Transverse colon (tissue), 4 donors: ENCODE measurements at regions not wholly inside any gene's neighbourhood (a gene's known extent, or its start where the extent isn't known, plus 50 kb on each side); places are given as distances from the start of the nearest gene placed in this dataset.

ENCODE experiments used
- DNase-seq: peaks from one replicate; pipeline ENCODE4 v3.0.0-alpha.2; 2019
- H3K27ac ChIP-seq, 4 donors: fragments of 200-600 bp; sonication (generic); 2 replicates each; pipeline ENCODE4 v1.5.1; 2016 to 2018; ENCODE audit warnings: inconsistent platforms in 4 of 4
- H3K27me3 ChIP-seq: fragments of 200-600 bp; sonication (generic); 2 replicates; pipeline ENCODE4 v1.5.1; 2017; ENCODE audit warnings: inconsistent platforms
- H3K36me3 ChIP-seq, 4 donors: fragments of 200-600 bp; sonication (generic); 2 replicates each; pipeline ENCODE4 v1.5.1; 2017 to 2019; ENCODE audit warnings: inconsistent platforms in 4 of 4
- H3K4me1 ChIP-seq, 4 donors: fragments of 200-600 bp; sonication (generic); 2 replicates each; pipeline ENCODE4 v1.5.1; 2017 to 2020; ENCODE audit warnings: inconsistent platforms in 4 of 4
- H3K4me3 ChIP-seq, 4 donors: fragments of 200-600 bp; sonication (generic); 1 replicate in 1 of 4; 2 replicates in 3 of 4; pipeline versions ENCODE4 v1.5.1 to v1.6.1; 2017 to 2019; ENCODE audit warnings: inconsistent platforms in 4 of 4
- H3K9me3 ChIP-seq, 2 donors: fragments of 200-600 bp; sonication (generic); 2 replicates each; pipeline ENCODE4 v1.5.1; 2017 to 2019; ENCODE audit warnings: inconsistent platforms in 2 of 2
- EP300 ChIP-seq: sonication (generic); formaldehyde crosslinking; IDR thresholded peaks from one replicate; pipeline ENCODE4 v1.6.1; 2017; ENCODE audit warnings: antibody characterized with exemption, low read depth
- POLR2A ChIP-seq: fragments of 450-650 bp; IDR thresholded peaks from one replicate; pipeline ENCODE4 v1.6.1; 2016; ENCODE audit warnings: antibody characterized with exemption, mild to moderate bottlenecking, moderate library complexity
- POLR2AphosphoS5 ChIP-seq, 3 donors: sonication (generic); formaldehyde crosslinking; IDR thresholded peaks; one replicate each; pipeline ENCODE4 v1.6.1; 2016; ENCODE audit warnings: antibody characterized with exemption in 3 of 3
- WGBS, 2 donors: methylation state at CpG; one replicate each; pipeline ENCODE4 v1.1.5; 2018; ENCODE audit warnings: low coverage in 1 of 2; 5-methylcytosine and 5-hydroxymethylcytosine counted together
- in situ Hi-C, 4 donors: fragments of 200-750 bp; cut with MboI; loops; one replicate each; pipeline versions ENCODE4 v1.15.0 to v1.15.1; 2017; ENCODE audit warnings: low sequenced_read_pairs in 3 of 4, low pct_ligation_motif_present in 1 of 4, low pct_unique_long_range_greater_than_20kb in 1 of 4
- intact Hi-C: fragments of 100-400 bp; cut with DNase I; formaldehyde crosslinking; loops from one replicate; pipeline ENCODE4 v1.15.1; 2023; ENCODE audit warnings: low total_unique reads
- TF ChIP-seq, protein P1 (sequence below), 5 experiments: fragments of 200-600 bp in 3 of 5; fragments of 450-650 bp in 2 of 5; sonication (generic) in 3 of 5; IDR thresholded peaks; 1 replicate in 2 of 5; 2 replicates in 3 of 5; pipeline ENCODE4 v1.5.1; 2016 to 2017; ENCODE audit warnings: antibody characterized with exemption in 5 of 5, inconsistent platforms in 3 of 5, mild to moderate bottlenecking in 2 of 5, moderate library complexity in 1 of 5

GRCh38 chr5:72013766-72014624 is 93.3 kb upstream of the MAP1B start:
- TF ChIP-seq POLR2AphosphoS5 (IDR thresholded peaks at IDR 0.05) (no peak), POLR2A (no peak), EP300 (no peak)
- TF ChIP-seq, protein P1, sequence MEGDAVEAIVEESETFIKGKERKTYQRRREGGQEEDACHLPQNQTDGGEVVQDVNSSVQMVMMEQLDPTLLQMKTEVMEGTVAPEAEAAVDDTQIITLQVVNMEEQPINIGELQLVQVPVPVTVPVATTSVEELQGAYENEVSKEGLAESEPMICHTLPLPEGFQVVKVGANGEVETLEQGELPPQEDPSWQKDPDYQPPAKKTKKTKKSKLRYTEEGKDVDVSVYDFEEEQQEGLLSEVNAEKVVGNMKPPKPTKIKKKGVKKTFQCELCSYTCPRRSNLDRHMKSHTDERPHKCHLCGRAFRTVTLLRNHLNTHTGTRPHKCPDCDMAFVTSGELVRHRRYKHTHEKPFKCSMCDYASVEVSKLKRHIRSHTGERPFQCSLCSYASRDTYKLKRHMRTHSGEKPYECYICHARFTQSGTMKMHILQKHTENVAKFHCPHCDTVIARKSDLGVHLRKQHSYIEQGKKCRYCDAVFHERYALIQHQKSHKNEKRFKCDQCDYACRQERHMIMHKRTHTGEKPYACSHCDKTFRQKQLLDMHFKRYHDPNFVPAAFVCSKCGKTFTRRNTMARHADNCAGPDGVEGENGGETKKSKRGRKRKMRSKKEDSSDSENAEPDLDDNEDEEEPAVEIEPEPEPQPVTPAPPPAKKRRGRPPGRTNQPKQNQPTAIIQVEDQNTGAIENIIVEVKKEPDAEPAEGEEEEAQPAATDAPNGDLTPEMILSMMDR (IDR thresholded peaks at IDR 0.05): no peak
- Histone ChIP-seq H3K4me3 (no peak overlapping the region), H3K27me3 (no peaks in the 10 kb centered on the region), H3K9me3 (no peaks in the 10 kb centered on the region), H3K27ac (no peak overlapping the region), H3K4me1 (no peaks in the 10 kb centered on the region), H3K36me3 (no peaks in the 10 kb centered on the region)
- 53 to 61% methylated on average over 7 to 10 of the region's 10 CpGs for WGBS, 2 donors
- DNase-seq: no peak
- in situ Hi-C loops (loop anchor here in 1 of 4 donors (25.0 kb wide), 1 partner anchor 227 kb away; no protein-coding TSS in a partner anchor), intact Hi-C loops (no loop called here)

DNA sequence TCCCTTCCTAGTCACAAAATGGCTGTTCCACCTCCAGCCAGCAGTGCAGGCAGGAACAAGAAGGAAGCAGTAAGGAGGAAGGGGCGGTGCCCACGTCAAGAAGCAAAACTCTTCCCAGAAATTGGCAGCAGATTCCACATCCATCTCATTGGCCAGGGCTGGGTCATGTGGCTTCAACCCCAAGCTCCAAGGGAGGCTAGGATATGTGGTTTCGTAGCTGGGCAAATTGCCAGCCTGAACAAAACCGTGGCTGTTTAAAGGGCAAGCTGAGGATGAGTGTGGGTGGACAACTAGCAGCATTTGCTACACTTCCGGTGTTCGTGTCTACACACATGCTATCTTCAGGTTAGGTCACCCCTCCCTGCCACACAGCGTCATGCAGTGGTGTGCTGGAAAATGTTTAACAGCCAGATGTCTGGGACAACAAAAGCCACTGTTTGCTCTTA is 92.1 kb upstream of the MAP1B start:
- TF ChIP-seq POLR2A: no peak
- no peak for TF ChIP-seq EP300
- TF ChIP-seq, protein P1 (IDR thresholded peaks at IDR 0.05): no peak
- no peak for TF ChIP-seq POLR2AphosphoS5 (IDR thresholded peaks at IDR 0.05)
- WGBS, 2 donors: 46 to 63% methylated on average over 3 to 7 of the region's 7 CpGs
- Histone ChIP-seq H3K27ac (no peak overlapping the region), H3K36me3 (no peaks in the 10 kb centered on the region), H3K9me3 (no peaks in the 10 kb centered on the region), H3K4me3 (no peak overlapping the region), H3K27me3 (no peaks in the 10 kb centered on the region), H3K4me1 (no peaks in the 10 kb centered on the region)
- in situ Hi-C loops: loop anchor here in 1 of 4 donors (25.0 kb wide), 1 partner anchor 228 kb away; no protein-coding TSS in a partner anchor
- intact Hi-C loops: no loop called here
- no peak for DNase-seq

DNA sequence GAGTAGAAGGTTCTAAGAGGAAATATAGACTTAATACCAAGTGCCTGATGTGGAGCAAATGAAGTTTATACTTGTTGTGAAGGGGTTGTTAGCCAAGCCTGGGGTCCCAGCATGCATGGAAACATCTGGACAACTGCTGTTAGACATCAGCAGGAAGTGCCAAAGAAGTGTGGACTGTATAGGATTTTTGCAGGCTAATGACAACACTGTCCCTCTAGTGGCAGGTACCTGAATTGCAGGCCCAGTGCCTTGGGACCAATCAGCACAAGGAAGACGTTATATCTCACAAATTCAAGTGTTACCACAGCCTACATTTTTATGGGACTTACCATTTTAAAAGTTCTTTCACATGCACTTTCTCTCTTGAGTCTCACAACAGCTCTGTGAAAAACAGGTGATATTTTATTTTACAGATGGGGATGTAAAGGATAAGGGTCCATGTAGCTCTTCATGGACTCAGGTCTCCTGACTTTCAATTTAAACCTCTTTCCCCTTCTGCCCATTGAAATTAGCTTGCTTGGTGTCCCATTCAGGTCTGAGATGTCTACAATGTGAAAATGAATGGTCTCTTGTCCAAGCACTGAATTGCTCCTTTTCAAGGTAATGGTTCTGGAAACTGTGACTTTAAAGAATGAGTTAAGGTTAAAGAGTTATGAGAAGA is 89.0 kb upstream of the MAP1B start:
- no peaks in the 10 kb centered on the region for H3K36me3 ChIP-seq
- no peaks in the 10 kb centered on the region for H3K9me3 ChIP-seq
- intact Hi-C loops: no loop called here
- no peak overlapping the region for H3K27ac ChIP-seq
- TF ChIP-seq POLR2AphosphoS5 (IDR thresholded peaks at IDR 0.05): no peak
- no peak for TF ChIP-seq POLR2A
- TF ChIP-seq, protein P1 (IDR thresholded peaks at IDR 0.05): peak; percentile 85 to 98 (median 91)
- TF ChIP-seq EP300: no peak
- no peaks in the 10 kb centered on the region for H3K27me3 ChIP-seq
- WGBS, 2 donors: 30% methylated on average over 1 of the region's 1 CpG; no CpG with 5 or more reads in 1 of the 2 donors
- no peak overlapping the region for H3K4me3 ChIP-seq
- DNase-seq: peak; percentile 71
- no peaks in the 10 kb centered on the region for H3K4me1 ChIP-seq
- in situ Hi-C loops: loop anchor here in 1 of 4 donors (25.0 kb wide), 1 partner anchor 231 kb away; no protein-coding TSS in a partner anchor

DNA sequence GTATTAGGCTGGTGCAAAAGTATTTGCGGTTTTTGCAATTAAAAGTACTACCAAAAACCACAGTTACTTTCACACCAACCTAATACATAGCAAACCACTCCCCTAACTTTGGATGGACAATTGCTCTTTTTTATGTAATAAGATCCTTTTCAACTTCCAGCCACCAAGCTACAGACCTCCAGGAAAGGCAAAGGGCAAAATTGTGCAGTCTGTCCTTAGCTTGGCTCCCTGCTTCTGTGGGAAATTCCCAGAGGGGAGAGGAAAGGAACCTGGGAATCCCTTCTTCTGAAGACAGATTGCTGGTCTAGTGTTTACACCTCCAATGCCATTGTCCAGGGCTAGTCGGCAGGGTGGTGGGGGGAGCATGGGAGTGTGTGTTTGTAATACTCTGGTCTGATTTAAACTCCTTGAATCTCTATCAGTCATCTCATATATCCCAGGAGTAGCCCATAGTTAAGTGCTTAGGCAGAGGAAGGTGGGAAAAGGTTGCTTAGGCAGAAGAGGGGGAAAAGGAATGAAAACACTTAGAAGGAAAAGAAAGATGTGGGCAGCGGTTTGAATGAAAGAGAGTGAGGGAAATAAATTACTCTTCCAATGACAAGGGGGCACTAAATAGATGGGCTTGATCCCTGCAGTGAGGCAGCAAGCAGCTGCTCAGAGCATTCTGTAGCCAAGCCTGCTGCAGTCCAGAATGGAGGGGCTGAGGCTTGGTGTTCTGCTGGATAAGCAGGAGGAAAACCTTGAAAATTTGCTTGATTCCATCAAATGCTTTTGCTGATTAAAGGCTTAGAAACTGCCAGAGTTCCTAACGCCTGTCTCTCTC is 86.9 kb upstream of the MAP1B start:
- in situ Hi-C loops: loop anchor here in 3 of 4 donors (10.0 to 25.0 kb wide), 2 partner anchors 233 to 236 kb away; no protein-coding TSS in a partner anchor
- no peak for TF ChIP-seq POLR2AphosphoS5 (IDR thresholded peaks at IDR 0.05)
- TF ChIP-seq, protein P1 (IDR thresholded peaks at IDR 0.05): no peak
- no peak for TF ChIP-seq POLR2A
- no peak for TF ChIP-seq EP300
- DNase-seq: no peak
- intact Hi-C loops: no loop called here
- Histone ChIP-seq H3K4me1 (no peaks in the 10 kb centered on the region), H3K36me3 (no peaks in the 10 kb centered on the region), H3K9me3 (no peaks in the 10 kb centered on the region), H3K27ac (no peak overlapping the region), H3K4me3 (no peak overlapping the region), H3K27me3 (no peaks in the 10 kb centered on the region)
- whole genome bisulfite sequencing, 2 donors: 39 to 46% methylated on average over 4 of the region's 4 CpGs
